HG03196 (cell line): ENCODE measurements at regions not wholly inside any gene's neighbourhood (a gene's known extent, or its start where the extent isn't known, plus 50 kb on each side); places are given as distances from the start of the nearest gene placed in this dataset.
"Not testable (repeated sequence)": the region's sequence is repeated elsewhere in the genome, so short reads cannot be mapped to it uniquely, and the experiment has no call there.

Source experiments
- ATAC-seq: cut with Tn5 transposase; IDR thresholded peaks from one replicate; pipeline ENCODE4 v1.9.1; 2021; ENCODE audit not compliant: unreplicated experiment

GRCh38 chr6:144572541-144572940 is 287.4 kb downstream of the UTRN start:
- not testable (repeated sequence) for ATAC-seq

GRCh38 chr6:144574796-144575195 is 289.7 kb downstream of the UTRN start:
- ATAC-seq: no peak

- no peak for ATAC-seq
Measured at GRCh38 chr6:144575327-144575726, 290.2 kb downstream of the UTRN start.

GRCh38 chr6:144576871-144577270 is 291.7 kb downstream of the UTRN start:
- ATAC-seq: no peak

- ATAC-seq: no peak
Measured at GRCh38 chr6:144578385-144579350, 293.5 kb downstream of the UTRN start.

GRCh38 chr6:144580039-144580438 is 294.9 kb downstream of the UTRN start:
- no peak for ATAC-seq

- ATAC-seq: no peak
Measured at GRCh38 chr6:144580771-144581170, 295.6 kb downstream of the UTRN start.

- ATAC-seq: no peak
Measured at GRCh38 chr6:144581812-144582537, 296.8 kb downstream of the UTRN start.

GRCh38 chr6:144582939-144583613 is 297.9 kb downstream of the UTRN start:
- peak; percentile 92 for ATAC-seq

GRCh38 chr6:144583614-144583954 is 298.4 kb downstream of the UTRN start:
- ATAC-seq: no peak

- no peak for ATAC-seq
Measured at GRCh38 chr6:144585217-144585814, 300.2 kb downstream of the UTRN start.

GRCh38 chr6:144586986-144587385 is 301.9 kb downstream of the UTRN start:
- peak; percentile 28 for ATAC-seq

GRCh38 chr6:144588697-144589325 is 303.7 kb downstream of the UTRN start:
- ATAC-seq: peak; percentile 82

- ATAC-seq: no peak
Measured at GRCh38 chr6:144590532-144590931, 305.4 kb downstream of the UTRN start.

- no peak for ATAC-seq
Measured at GRCh38 chr6:144593392-144593791, 308.3 kb downstream of the UTRN start.

GRCh38 chr6:144594585-144594984 is 309.4 kb downstream of the UTRN start:
- no peak for ATAC-seq

GRCh38 chr6:144595266-144595665 is 310.1 kb downstream of the UTRN start:
- ATAC-seq: no peak

GRCh38 chr6:144597511-144597910 is 312.4 kb downstream of the UTRN start:
- no peak for ATAC-seq

GRCh38 chr6:144599615-144600014 is 314.5 kb downstream of the UTRN start:
- ATAC-seq: no peak

- no peak for ATAC-seq
Measured at GRCh38 chr6:144601221-144601620, 316.1 kb downstream of the UTRN start.
